Duodenal mucosa (tissue), 2 donors: ENCODE measurements at regions not wholly inside any gene's neighbourhood (a gene's known extent, or its start where the extent isn't known, plus 50 kb on each side); places are given as distances from the start of the nearest gene placed in this dataset.

Experiments
- H3K27ac ChIP-seq: one replicate; pipeline ENCODE4 v1.7.0; 2013; ENCODE audit warnings: low read depth, low read length
- H3K27me3 ChIP-seq, 2 donors: one replicate each; pipeline ENCODE4 v1.7.0; 2013; ENCODE audit warnings: low read length in 2 of 2, control low read depth in 1 of 2; ENCODE audit not compliant: insufficient read depth in 2 of 2, control insufficient read depth in 1 of 2
- H3K36me3 ChIP-seq, 2 donors: one replicate each; pipeline ENCODE4 v1.7.0; 2013; ENCODE audit warnings: low read length in 2 of 2, control low read depth in 1 of 2; ENCODE audit not compliant: insufficient read depth in 2 of 2, control insufficient read depth in 1 of 2
- H3K4me1 ChIP-seq, 2 donors: one replicate each; pipeline ENCODE4 v1.7.0; 2013; ENCODE audit warnings: low read length in 2 of 2, control low read depth in 1 of 2; ENCODE audit not compliant: insufficient read depth in 2 of 2, control insufficient read depth in 1 of 2
- H3K4me3 ChIP-seq, 2 donors: one replicate each; pipeline ENCODE4 v1.7.0; 2013; ENCODE audit warnings: low read length in 2 of 2, low read depth in 1 of 2
- H3K9ac ChIP-seq, 2 donors: one replicate each; pipeline ENCODE4 v1.7.0; 2013; ENCODE audit warnings: low read length in 2 of 2, low read depth in 1 of 2
- H3K9me3 ChIP-seq, 2 donors: one replicate each; pipeline ENCODE4 v1.7.0; 2013; ENCODE audit warnings: low read length in 2 of 2, control low read depth in 1 of 2; ENCODE audit not compliant: control insufficient read depth in 1 of 2

DNA sequence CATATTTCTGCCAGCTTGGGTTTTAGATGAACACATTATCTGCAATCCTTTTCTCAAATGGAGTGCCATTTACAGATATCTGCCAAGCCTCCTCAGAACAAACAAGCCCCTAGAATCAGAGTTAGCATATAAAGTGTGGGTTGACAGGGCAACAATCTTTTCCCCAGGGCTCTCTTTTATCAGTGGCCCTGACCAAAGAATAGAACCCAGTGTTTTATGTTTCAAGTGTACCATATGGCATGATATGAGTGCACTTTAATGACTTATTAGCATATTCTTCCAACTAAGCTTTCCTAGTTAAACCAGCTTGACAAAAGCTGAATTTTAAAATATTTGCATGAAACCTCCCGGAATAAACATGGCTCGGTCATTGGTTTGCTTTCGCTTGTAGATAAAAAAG lies 57.3 kb downstream of the EVX1 start:
- no peak overlapping the region for H3K9ac ChIP-seq
- H3K9me3 ChIP-seq, result no peaks in the 10 kb centered on the region
- H3K4me1 ChIP-seq, result no peaks in the 10 kb centered on the region
- H3K27me3 ChIP-seq, result peaks cover 0 to 2% of the 10 kb centered on the region in 2 donors
- H3K27ac ChIP-seq, result no peak overlapping the region
- no peak overlapping the region for H3K4me3 ChIP-seq
- no peaks in the 10 kb centered on the region for H3K36me3 ChIP-seq

- Histone ChIP-seq H3K4me1 (no peaks in the 10 kb centered on the region), H3K27me3 (peaks cover 0 to 2% of the 10 kb centered on the region in 2 donors), H3K36me3 (no peaks in the 10 kb centered on the region), H3K27ac (no peak overlapping the region), H3K9ac (no peak overlapping the region), H3K9me3 (no peaks in the 10 kb centered on the region), H3K4me3 (no peak overlapping the region)
Measured at GRCh38 chr7:27300421-27300820, 57.8 kb downstream of the EVX1 start.

- Histone ChIP-seq H3K4me1 (no peaks in the 10 kb centered on the region), H3K36me3 (no peaks in the 10 kb centered on the region), H3K9ac (no peak overlapping the region), H3K9me3 (no peaks in the 10 kb centered on the region), H3K4me3 (no peak overlapping the region), H3K27me3 (no peaks in the 10 kb centered on the region), H3K27ac (no peak overlapping the region)
Measured at GRCh38 chr7:27302590-27302989, 60.0 kb downstream of the EVX1 start.

GRCh38 chr7:27303026-27303425 lies 60.4 kb downstream of the EVX1 start:
- Histone ChIP-seq H3K36me3 (no peaks in the 10 kb centered on the region), H3K4me3 (no peak overlapping the region), H3K4me1 (no peaks in the 10 kb centered on the region), H3K9me3 (no peaks in the 10 kb centered on the region), H3K27ac (no peak overlapping the region), H3K9ac (no peak overlapping the region), H3K27me3 (no peaks in the 10 kb centered on the region)

DNA sequence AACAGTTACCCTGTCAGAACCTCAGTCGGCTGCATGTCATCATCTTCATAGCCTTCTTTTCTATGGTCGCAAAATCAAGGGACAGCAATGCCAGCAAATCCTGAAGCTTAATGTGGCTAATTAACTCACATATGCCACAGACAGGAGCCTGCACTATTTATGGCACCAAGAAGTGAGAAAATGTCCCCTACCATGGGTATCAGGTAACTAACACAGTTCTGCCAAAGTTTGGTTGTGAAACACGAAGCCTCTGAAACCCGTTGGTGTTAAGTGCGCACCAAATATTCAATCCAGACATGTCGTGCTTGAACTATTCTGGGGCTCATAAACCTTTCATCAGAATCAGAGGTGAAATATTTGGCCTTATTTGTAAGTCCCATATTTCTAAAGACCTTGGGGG lies 63.3 kb downstream of the EVX1 start:
- no peak overlapping the region for H3K9ac ChIP-seq
- no peaks in the 10 kb centered on the region for H3K27me3 ChIP-seq
- no peak overlapping the region for H3K4me3 ChIP-seq
- no peak overlapping the region for H3K27ac ChIP-seq
- H3K4me1 ChIP-seq, result no peaks in the 10 kb centered on the region
- no peaks in the 10 kb centered on the region for H3K36me3 ChIP-seq
- no peaks in the 10 kb centered on the region for H3K9me3 ChIP-seq

DNA sequence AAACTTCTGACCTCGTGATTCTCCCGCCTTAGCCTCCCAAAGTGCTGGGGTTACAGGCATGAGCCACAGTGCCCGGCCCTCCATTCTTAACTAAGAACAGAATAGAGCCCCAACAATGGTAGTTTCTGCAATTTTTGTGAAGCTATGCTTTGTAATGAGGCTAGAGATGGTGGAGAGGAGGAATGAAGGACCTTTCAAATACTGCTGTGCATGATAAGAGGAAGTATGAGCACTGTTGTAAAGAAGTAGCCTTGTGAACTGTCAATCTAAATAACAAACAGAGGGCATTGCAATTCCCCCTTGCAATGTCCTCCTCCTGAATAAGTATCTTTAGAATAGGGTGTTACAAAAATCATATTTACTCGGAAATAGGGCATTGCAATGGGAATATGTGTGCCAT lies 70.2 kb downstream of the EVX1 start:
- no peaks in the 10 kb centered on the region for H3K4me1 ChIP-seq
- no peaks in the 10 kb centered on the region for H3K9me3 ChIP-seq
- H3K27me3 ChIP-seq, result no peaks in the 10 kb centered on the region
- no peak overlapping the region for H3K4me3 ChIP-seq
- H3K36me3 ChIP-seq, result no peaks in the 10 kb centered on the region
- H3K9ac ChIP-seq, result no peak overlapping the region
- no peak overlapping the region for H3K27ac ChIP-seq

DNA sequence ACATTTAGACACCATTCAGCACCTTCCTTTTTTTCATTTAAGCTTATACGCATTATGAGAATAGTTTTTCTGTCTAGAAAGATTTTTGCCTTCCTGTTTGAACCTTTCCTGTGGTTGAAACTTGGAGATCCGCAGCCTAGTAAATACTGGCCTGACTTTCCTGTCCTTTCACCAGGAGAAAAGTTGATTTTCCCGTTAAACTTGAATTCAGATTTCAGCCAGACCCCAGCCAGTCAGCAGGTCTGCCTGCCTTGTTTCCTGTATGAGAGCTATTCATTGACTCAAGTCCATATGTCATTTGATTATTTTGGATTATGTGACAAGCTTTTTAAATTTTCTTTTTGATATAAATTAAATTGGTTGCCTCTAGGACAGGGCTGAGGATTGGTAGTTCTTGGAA lies 71.5 kb downstream of the EVX1 start:
- Histone ChIP-seq H3K4me3 (no peak overlapping the region), H3K9ac (no peak overlapping the region), H3K27ac (no peak overlapping the region), H3K27me3 (no peaks in the 10 kb centered on the region), H3K4me1 (no peaks in the 10 kb centered on the region), H3K9me3 (peaks cover 0 to 6% of the 10 kb centered on the region in 2 donors), H3K36me3 (no peaks in the 10 kb centered on the region)

DNA sequence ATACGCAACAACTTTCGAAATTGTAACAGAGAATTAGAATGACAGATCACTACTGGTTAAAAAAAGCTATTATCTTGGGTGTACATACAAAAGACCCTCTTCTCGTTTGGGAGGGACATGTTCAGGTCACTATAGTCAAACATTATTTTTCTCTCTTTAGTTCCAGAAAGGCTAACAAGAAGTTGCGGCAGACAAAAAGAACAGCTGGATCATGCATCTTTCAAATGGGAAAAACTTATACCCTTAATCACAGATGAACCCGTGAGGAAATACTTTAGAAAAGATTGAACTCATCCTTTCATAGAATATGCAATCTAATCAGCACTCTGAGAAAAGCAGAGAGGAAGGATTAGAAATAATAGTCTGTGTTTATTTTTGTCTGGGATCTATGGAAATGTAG lies 72.5 kb downstream of the EVX1 start:
- H3K27me3 ChIP-seq, result no peaks in the 10 kb centered on the region
- no peak overlapping the region for H3K4me3 ChIP-seq
- peaks cover 0 to 6% of the 10 kb centered on the region in 2 donors for H3K9me3 ChIP-seq
- H3K9ac ChIP-seq, result no peak overlapping the region
- H3K36me3 ChIP-seq, result no peaks in the 10 kb centered on the region
- H3K27ac ChIP-seq, result no peak overlapping the region
- H3K4me1 ChIP-seq, result no peaks in the 10 kb centered on the region

DNA sequence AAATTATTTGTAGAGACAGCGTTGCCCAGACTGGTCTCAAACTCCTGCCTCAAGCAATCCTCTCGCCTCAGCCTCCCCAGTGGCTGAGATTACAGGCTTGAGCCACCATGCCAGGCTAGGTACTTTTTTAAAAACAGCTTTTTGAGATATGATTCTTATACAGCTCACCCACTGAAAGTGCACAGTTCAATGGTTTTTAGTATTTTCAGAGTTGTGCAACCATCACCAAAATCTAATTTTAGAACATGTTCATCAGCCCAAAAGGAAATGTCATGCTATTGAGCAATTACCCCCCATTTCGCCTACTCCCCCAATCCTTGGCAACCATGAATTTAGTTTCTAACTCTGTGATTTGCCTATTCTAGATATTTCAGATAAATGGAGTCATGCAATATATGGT lies 73.7 kb downstream of the EVX1 start:
- Histone ChIP-seq H3K4me3 (no peak overlapping the region), H3K9ac (no peak overlapping the region), H3K36me3 (no peaks in the 10 kb centered on the region), H3K9me3 (peaks cover 0 to 6% of the 10 kb centered on the region in 2 donors), H3K27me3 (no peaks in the 10 kb centered on the region), H3K27ac (no peak overlapping the region), H3K4me1 (no peaks in the 10 kb centered on the region)

- H3K36me3 ChIP-seq, result no peaks in the 10 kb centered on the region
Measured at GRCh38 chr7:27324246-27324645, 81.6 kb downstream of the EVX1 start.

GRCh38 chr7:27329909-27330308 lies 87.3 kb downstream of the EVX1 start:
- Histone ChIP-seq H3K4me1 (no peaks in the 10 kb centered on the region), H3K36me3 (no peaks in the 10 kb centered on the region), H3K9me3 (no peaks in the 10 kb centered on the region), H3K4me3 (no peak overlapping the region), H3K27me3 (no peaks in the 10 kb centered on the region), H3K9ac (no peak overlapping the region), H3K27ac (no peak overlapping the region)

More at GRCh38 chr7:27324246-27324645, 81.6 kb downstream of the EVX1 start:
- no peaks in the 10 kb centered on the region for H3K4me1 ChIP-seq
- H3K4me3 ChIP-seq, result no peak overlapping the region
- no peak overlapping the region for H3K9ac ChIP-seq
- no peaks in the 10 kb centered on the region for H3K9me3 ChIP-seq
- H3K27ac ChIP-seq, result no peak overlapping the region
- H3K27me3 ChIP-seq, result no peaks in the 10 kb centered on the region
